Ovary (tissue), 3 donors: ENCODE measurements at regions not wholly inside any gene's neighbourhood (a gene's known extent, or its start where the extent isn't known, plus 50 kb on each side); places are given as distances from the start of the nearest gene placed in this dataset.

Source experiments
- POLR2A ChIP-seq: fragments of 450-650 bp; IDR thresholded peaks from one replicate; pipeline ENCODE4 v1.6.1; 2017; ENCODE audit warnings: antibody characterized with exemption, mild to moderate bottlenecking, moderate library complexity
- TF ChIP-seq, protein P1 (sequence below), 3 donors: fragments of 450-650 bp in 2 of 3; fragments of 200-600 bp in 1 of 3; IDR thresholded peaks; one replicate each; pipeline versions ENCODE4 v1.5.1 to v1.8.0; 2016 to 2022; ENCODE audit warnings: antibody characterized with exemption in 3 of 3, mild to moderate bottlenecking in 1 of 3
- donor health status: DM: no; HTN: no; CAD: no.

DNA sequence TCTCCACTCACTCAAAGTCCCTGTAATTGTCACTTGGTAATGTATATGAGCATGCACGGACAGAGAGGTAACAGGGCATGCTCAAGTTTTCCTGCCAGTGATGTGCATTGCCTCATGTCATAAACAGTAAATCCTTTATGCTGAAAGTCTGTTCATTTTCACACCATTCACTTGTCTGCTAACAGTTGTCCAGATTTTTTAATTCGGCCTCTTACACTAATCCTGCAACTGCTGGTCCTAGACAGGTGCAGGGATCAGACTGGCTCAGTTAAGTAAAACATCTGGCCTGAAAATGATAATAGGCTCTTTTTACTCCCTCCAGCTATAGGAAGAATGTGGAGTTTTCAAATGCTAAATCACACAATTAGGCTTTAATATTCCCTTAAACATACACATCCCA is 185.4 kb upstream of the VGLL2 start:
- TF ChIP-seq, protein P1, sequence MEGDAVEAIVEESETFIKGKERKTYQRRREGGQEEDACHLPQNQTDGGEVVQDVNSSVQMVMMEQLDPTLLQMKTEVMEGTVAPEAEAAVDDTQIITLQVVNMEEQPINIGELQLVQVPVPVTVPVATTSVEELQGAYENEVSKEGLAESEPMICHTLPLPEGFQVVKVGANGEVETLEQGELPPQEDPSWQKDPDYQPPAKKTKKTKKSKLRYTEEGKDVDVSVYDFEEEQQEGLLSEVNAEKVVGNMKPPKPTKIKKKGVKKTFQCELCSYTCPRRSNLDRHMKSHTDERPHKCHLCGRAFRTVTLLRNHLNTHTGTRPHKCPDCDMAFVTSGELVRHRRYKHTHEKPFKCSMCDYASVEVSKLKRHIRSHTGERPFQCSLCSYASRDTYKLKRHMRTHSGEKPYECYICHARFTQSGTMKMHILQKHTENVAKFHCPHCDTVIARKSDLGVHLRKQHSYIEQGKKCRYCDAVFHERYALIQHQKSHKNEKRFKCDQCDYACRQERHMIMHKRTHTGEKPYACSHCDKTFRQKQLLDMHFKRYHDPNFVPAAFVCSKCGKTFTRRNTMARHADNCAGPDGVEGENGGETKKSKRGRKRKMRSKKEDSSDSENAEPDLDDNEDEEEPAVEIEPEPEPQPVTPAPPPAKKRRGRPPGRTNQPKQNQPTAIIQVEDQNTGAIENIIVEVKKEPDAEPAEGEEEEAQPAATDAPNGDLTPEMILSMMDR (IDR thresholded peaks at IDR 0.05) = no peak
- TF ChIP-seq POLR2A = no peak
